GM21423 (cell line): ENCODE measurements at regions not wholly inside any gene's neighbourhood (a gene's known extent, or its start where the extent isn't known, plus 50 kb on each side); places are given as distances from the start of the nearest gene placed in this dataset.

Source experiments
- ATAC-seq: cut with Tn5 transposase; IDR thresholded peaks from one replicate; pipeline ENCODE4 v1.9.1; 2021; ENCODE audit warnings: mild to moderate bottlenecking, moderate library complexity; ENCODE audit not compliant: unreplicated experiment

GRCh38 chr15:31151301-31152233 is 50.0 kb upstream of the TRPM1 start:
- ATAC-seq, result no peak

GRCh38 chr15:31153531-31153930 is 52.0 kb upstream of the TRPM1 start:
- no peak for ATAC-seq

GRCh38 chr15:31155151-31155550 is 53.6 kb upstream of the TRPM1 start:
- no peak for ATAC-seq

- ATAC-seq, result no peak
Measured at GRCh38 chr15:31156226-31156625, 54.7 kb upstream of the TRPM1 start.

GRCh38 chr15:31156808-31157207 is 55.3 kb upstream of the TRPM1 start:
- ATAC-seq, result no peak

- ATAC-seq, result no peak
Measured at GRCh38 chr15:31157644-31158069, 56.1 kb upstream of the TRPM1 start.

GRCh38 chr15:31158858-31159569 is 57.5 kb upstream of the TRPM1 start:
- no peak for ATAC-seq

- ATAC-seq, result no peak
Measured at GRCh38 chr15:31159837-31160236, 58.3 kb upstream of the TRPM1 start.

- no peak for ATAC-seq
Measured at GRCh38 chr15:31160297-31160696, 58.8 kb upstream of the TRPM1 start.

- ATAC-seq, result no peak
Measured at GRCh38 chr15:31160740-31161495, 59.4 kb upstream of the TRPM1 start.

GRCh38 chr15:31161951-31162350 is 60.4 kb upstream of the TRPM1 start:
- ATAC-seq, result no peak

GRCh38 chr15:31162721-31163510 is 61.4 kb upstream of the TRPM1 start:
- ATAC-seq, result no peak

GRCh38 chr15:31163769-31164572 is 62.4 kb upstream of the TRPM1 start:
- ATAC-seq, result no peak

- no peak for ATAC-seq
Measured at GRCh38 chr15:31164573-31164912, 63.0 kb upstream of the TRPM1 start.

GRCh38 chr15:31169558-31169957 is 68.0 kb upstream of the TRPM1 start:
- no peak for ATAC-seq

GRCh38 chr15:31171731-31172130 is 70.2 kb upstream of the TRPM1 start:
- ATAC-seq, result no peak

- no peak for ATAC-seq
Measured at GRCh38 chr15:31172606-31173005, 71.1 kb upstream of the TRPM1 start.

GRCh38 chr15:31173790-31174450 is 72.4 kb upstream of the TRPM1 start:
- ATAC-seq, result no peak

- no peak for ATAC-seq
Measured at GRCh38 chr15:31175484-31175883, 74.0 kb upstream of the TRPM1 start.
